CD14-positive monocyte (primary cell): ENCODE measurements at regions not wholly inside any gene's neighbourhood (a gene's known extent, or its start where the extent isn't known, plus 50 kb on each side); places are given as distances from the start of the nearest gene placed in this dataset.

Source experiments
- DNase-seq, 3 donors: peaks; one replicate each; pipeline ENCODE4 v3.0.0-alpha.2; 2011 to 2022
- H2AFZ ChIP-seq: 2 replicates; pipeline ENCODE4 v1.6.0; 2012; ENCODE audit warnings: mild to moderate bottlenecking, low read depth, low read length, inconsistent platforms; ENCODE audit not compliant: insufficient read depth, poor library complexity, severe bottlenecking
- H3K27ac ChIP-seq, 2 donors: 1 replicate in 1 of 2; 2 replicates in 1 of 2; pipeline ENCODE4 v1.5.1; 2012 to 2013; ENCODE audit warnings: low read length in 2 of 2, control low read depth in 1 of 2, inconsistent platforms in 1 of 2, low read depth in 1 of 2, mild to moderate bottlenecking in 1 of 2
- H3K27me3 ChIP-seq, 2 donors: one replicate each; pipeline versions ENCODE4 v1.6.0 to v1.6.1; 2011 to 2013; ENCODE audit warnings: low read length in 2 of 2; ENCODE audit not compliant: control insufficient read depth in 2 of 2, insufficient read depth in 2 of 2
- H3K36me3 ChIP-seq, 2 donors: replicated peaks in 1 of 2; 1 replicate in 1 of 2; 2 replicates in 1 of 2; pipeline versions ENCODE4 v1.5.1 to v1.6.1; 2012 to 2013; ENCODE audit warnings: low read length in 2 of 2, control low read depth in 1 of 2, inconsistent platforms in 1 of 2, mild to moderate bottlenecking in 1 of 2; ENCODE audit not compliant: insufficient read depth in 2 of 2, control insufficient read depth in 1 of 2
- H3K4me1 ChIP-seq, 2 donors: 1 replicate in 1 of 2; 2 replicates in 1 of 2; pipeline versions ENCODE4 v1.5.1 to v1.6.1; 2012 to 2013; ENCODE audit warnings: low read length in 2 of 2, control low read depth in 1 of 2, inconsistent platforms in 1 of 2, mild to moderate bottlenecking in 1 of 2, moderate library complexity in 1 of 2; ENCODE audit not compliant: insufficient read depth in 2 of 2, control insufficient read depth in 1 of 2
- H3K4me2 ChIP-seq: replicated peaks from 2 replicates; pipeline ENCODE3; 2012; ENCODE audit warnings: low read length, moderate library complexity, mild to moderate bottlenecking; ENCODE audit not compliant: poor library complexity, severe bottlenecking; ENCODE audit errors: extremely low read depth
- H3K4me3 ChIP-seq, 3 experiments: fragments of 200-600 bp in 1 of 3; sonication (generic) in 1 of 3; replicated peaks in 1 of 3; 1 replicate in 2 of 3; 2 replicates in 1 of 3; pipeline ENCODE4 v1.5.1; 2011 to 2013; ENCODE audit warnings: low read length in 3 of 3, mild to moderate bottlenecking in 3 of 3, control low read depth in 2 of 3, low read depth in 2 of 3, inconsistent platforms in 1 of 3, moderate library complexity in 1 of 3
- H3K79me2 ChIP-seq: 2 replicates; pipeline ENCODE4 v1.6.0; 2012; ENCODE audit warnings: mild to moderate bottlenecking, control low read depth, inconsistent platforms, low read length, moderate library complexity; ENCODE audit not compliant: insufficient read depth
- H3K9ac ChIP-seq: 2 replicates; pipeline ENCODE4 v1.6.0; 2017; ENCODE audit warnings: low read length, mild to moderate bottlenecking; ENCODE audit not compliant: insufficient read depth, poor library complexity, severe bottlenecking
- H3K9me3 ChIP-seq, 2 donors: replicated peaks in 1 of 2; 1 replicate in 1 of 2; 2 replicates in 1 of 2; pipeline versions ENCODE4 v1.5.1 to v1.6.1; 2012 to 2013; ENCODE audit warnings: low read length in 2 of 2, control low read depth in 1 of 2; ENCODE audit not compliant: control insufficient read depth in 1 of 2, insufficient read depth in 1 of 2
- H4K20me1 ChIP-seq: 2 replicates; pipeline ENCODE4 v1.6.0; 2012; ENCODE audit warnings: mild to moderate bottlenecking, low read length, control low read depth, moderate library complexity; ENCODE audit not compliant: insufficient read depth
- H3K27ac Mint-ChIP-seq, 7 donors: one replicate each; pipeline ENCODE4 v1.8.0; 2020; ENCODE audit warnings: mild to moderate bottlenecking in 7 of 7, mixed read lengths in 7 of 7, moderate library complexity in 6 of 7, inconsistent platforms in 2 of 7
- H3K27me3 Mint-ChIP-seq, 3 donors: one replicate each; pipeline ENCODE4 v1.8.0; 2021 to 2022; ENCODE audit warnings: low read depth in 3 of 3, mild to moderate bottlenecking in 3 of 3, mixed read lengths in 3 of 3, moderate library complexity in 3 of 3, inconsistent platforms in 1 of 3
- H3K36me3 Mint-ChIP-seq, 2 donors: one replicate each; pipeline ENCODE4 v1.8.0; 2020; ENCODE audit warnings: mixed read lengths in 2 of 2, inconsistent platforms in 1 of 2, mild to moderate bottlenecking in 1 of 2
- H3K4me1 Mint-ChIP-seq: one replicate; pipeline ENCODE4 v1.8.0; 2020; ENCODE audit warnings: mild to moderate bottlenecking, mixed read lengths
- H3K4me3 Mint-ChIP-seq, 2 donors: one replicate each; pipeline ENCODE4 v1.8.0; 2020; ENCODE audit warnings: mild to moderate bottlenecking in 2 of 2, mixed read lengths in 2 of 2, moderate library complexity in 1 of 2
- H3K9me3 Mint-ChIP-seq, 7 donors: one replicate each; pipeline ENCODE4 v1.8.0; 2020 to 2022; ENCODE audit warnings: mixed read lengths in 7 of 7, mild to moderate bottlenecking in 6 of 7, moderate library complexity in 6 of 7, inconsistent platforms in 2 of 7
- WGBS: methylation state at CpG from one replicate; pipeline ENCODE4 v1.1.5; 2013; ENCODE audit warnings: missing lambda C conversion rate; ENCODE audit not compliant: insufficient coverage; 5-methylcytosine and 5-hydroxymethylcytosine counted together
- intact Hi-C, 2 donors: fragments of 100-400 bp; cut with micrococcal nuclease; formaldehyde crosslinking; loops; one replicate each; pipeline versions ENCODE4 v1.15.0 to v1.15.1; 2023
- TF ChIP-seq, protein P1 (sequence below): fragments of 200-600 bp; IDR thresholded peaks from one replicate; pipeline ENCODE4 v1.8.0; 2022; ENCODE audit warnings: antibody characterized with exemption, mild to moderate bottlenecking

DNA sequence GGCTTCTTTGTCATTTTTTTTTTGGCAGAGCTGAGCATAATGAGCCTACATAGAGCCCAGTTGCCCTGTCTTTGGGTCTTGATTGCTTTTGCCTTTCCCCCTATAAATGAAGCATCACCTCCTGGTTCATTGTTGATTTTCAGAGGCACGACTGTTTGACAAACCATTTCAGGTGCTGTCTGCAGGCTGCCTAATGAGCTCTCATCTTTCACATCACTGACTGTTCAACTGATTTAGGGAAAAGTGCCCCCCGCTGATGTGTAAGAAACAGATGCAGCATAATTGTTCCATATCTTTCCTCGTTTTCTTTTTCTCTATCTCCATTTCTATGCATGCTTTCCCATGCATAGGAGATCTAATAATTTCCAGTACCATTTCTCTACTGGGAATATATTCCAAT lies 338.6 kb downstream of the TMEM38B start:
- WGBS: 100% methylated on average over 1 of the region's 3 CpGs
- no peak for DNase-seq
- H4K20me1 ChIP-seq: no peaks in the 10 kb centered on the region
- H3K36me3 ChIP-seq: no peaks in the 10 kb centered on the region
- H3K27ac ChIP-seq: no peak overlapping the region
- H3K4me2 ChIP-seq: no peak overlapping the region
- H3K27me3 Mint-ChIP-seq: no peaks in the 10 kb centered on the region
- no peaks in the 10 kb centered on the region for H3K4me1 Mint-ChIP-seq
- no peak overlapping the region for H3K27ac Mint-ChIP-seq
- H3K36me3 Mint-ChIP-seq: no peaks in the 10 kb centered on the region
- TF ChIP-seq, protein P1, sequence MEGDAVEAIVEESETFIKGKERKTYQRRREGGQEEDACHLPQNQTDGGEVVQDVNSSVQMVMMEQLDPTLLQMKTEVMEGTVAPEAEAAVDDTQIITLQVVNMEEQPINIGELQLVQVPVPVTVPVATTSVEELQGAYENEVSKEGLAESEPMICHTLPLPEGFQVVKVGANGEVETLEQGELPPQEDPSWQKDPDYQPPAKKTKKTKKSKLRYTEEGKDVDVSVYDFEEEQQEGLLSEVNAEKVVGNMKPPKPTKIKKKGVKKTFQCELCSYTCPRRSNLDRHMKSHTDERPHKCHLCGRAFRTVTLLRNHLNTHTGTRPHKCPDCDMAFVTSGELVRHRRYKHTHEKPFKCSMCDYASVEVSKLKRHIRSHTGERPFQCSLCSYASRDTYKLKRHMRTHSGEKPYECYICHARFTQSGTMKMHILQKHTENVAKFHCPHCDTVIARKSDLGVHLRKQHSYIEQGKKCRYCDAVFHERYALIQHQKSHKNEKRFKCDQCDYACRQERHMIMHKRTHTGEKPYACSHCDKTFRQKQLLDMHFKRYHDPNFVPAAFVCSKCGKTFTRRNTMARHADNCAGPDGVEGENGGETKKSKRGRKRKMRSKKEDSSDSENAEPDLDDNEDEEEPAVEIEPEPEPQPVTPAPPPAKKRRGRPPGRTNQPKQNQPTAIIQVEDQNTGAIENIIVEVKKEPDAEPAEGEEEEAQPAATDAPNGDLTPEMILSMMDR: no peak
- no peak overlapping the region for H2AFZ ChIP-seq
- H3K9ac ChIP-seq: no peak overlapping the region
- no peaks in the 10 kb centered on the region for H3K79me2 ChIP-seq
- H3K4me3 Mint-ChIP-seq: no peak overlapping the region
- H3K9me3 Mint-ChIP-seq: peaks cover 0 to 18% (median 7%) of the 10 kb centered on the region in 7 donors
- intact Hi-C loops: no loop called here
- no peaks in the 10 kb centered on the region for H3K4me1 ChIP-seq
- no peak overlapping the region for H3K4me3 ChIP-seq
- H3K27me3 ChIP-seq: no peaks in the 10 kb centered on the region
- peaks cover 0 to 3% of the 10 kb centered on the region in 2 donors for H3K9me3 ChIP-seq

DNA sequence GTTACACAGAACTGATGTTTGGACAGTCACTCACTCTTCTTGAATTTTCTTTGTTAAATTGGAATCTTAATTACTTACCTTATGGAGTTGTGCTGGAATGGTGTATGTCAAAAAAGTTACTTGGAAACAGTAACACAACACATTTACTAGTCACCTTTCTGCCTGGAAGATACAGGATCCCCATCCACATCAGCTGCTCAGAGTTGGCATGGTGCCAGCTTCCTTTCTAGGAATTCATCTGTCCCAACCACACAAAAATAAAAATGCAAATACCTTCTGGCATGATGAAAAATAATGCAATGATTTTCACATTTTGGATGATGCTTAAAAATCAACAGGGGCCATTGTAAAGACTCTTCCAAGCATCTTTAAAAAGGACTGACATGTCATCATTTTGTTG lies 341.5 kb downstream of the TMEM38B start:
- Histone ChIP-seq H3K79me2 (no peaks in the 10 kb centered on the region), H2AFZ (no peak overlapping the region), H3K36me3 (no peaks in the 10 kb centered on the region), H3K27ac (no peak overlapping the region), H3K4me1 (no peaks in the 10 kb centered on the region), H3K9me3 (peaks cover 0 to 3% of the 10 kb centered on the region in 2 donors), H3K9ac (no peak overlapping the region), H3K4me2 (no peak overlapping the region), H4K20me1 (no peaks in the 10 kb centered on the region), H3K4me3 (no peak overlapping the region), H3K27me3 (no peaks in the 10 kb centered on the region)
- H3K36me3 Mint-ChIP-seq: no peaks in the 10 kb centered on the region
- H3K9me3 Mint-ChIP-seq: peaks cover 1 to 8% (median 5%) of the 10 kb centered on the region in 7 donors
- no peak for DNase-seq
- TF ChIP-seq, protein P1: no peak
- peaks cover 0 to 2% (median 0%) of the 10 kb centered on the region in 3 donors for H3K27me3 Mint-ChIP-seq
- no peak overlapping the region for H3K27ac Mint-ChIP-seq
- no peak overlapping the region for H3K4me3 Mint-ChIP-seq
- intact Hi-C loops: no loop called here
- H3K4me1 Mint-ChIP-seq: no peaks in the 10 kb centered on the region
